Body of pancreas (tissue), 4 donors: ENCODE measurements at regions not wholly inside any gene's neighbourhood (a gene's known extent, or its start where the extent isn't known, plus 50 kb on each side); places are given as distances from the start of the nearest gene placed in this dataset.

Experiments
- ATAC-seq: fragments of 150-250 bp; one replicate; pipeline ENCODE4 v1.9.1; 2016
- DNase-seq, 4 donors: peaks; one replicate each; pipeline ENCODE4 v3.0.0-alpha.2; 2019
- H3K27ac ChIP-seq, 4 donors: fragments of 200-600 bp; sonication (generic); 1 replicate in 3 of 4; 2 replicates in 1 of 4; pipeline versions ENCODE4 v1.5.1 to v1.6.1; 2016 to 2019; ENCODE audit warnings: mild to moderate bottlenecking in 1 of 4, mixed read lengths in 1 of 4, moderate library complexity in 1 of 4
- H3K27me3 ChIP-seq, 2 donors: fragments of 200-600 bp; sonication (generic); one replicate each; pipeline ENCODE4 v1.6.0; 2016; ENCODE audit warnings: mild to moderate bottlenecking in 1 of 2
- H3K36me3 ChIP-seq, 2 donors: fragments of 200-600 bp; sonication (generic); replicated peaks in 1 of 2; 2 replicates each; pipeline ENCODE4 v1.5.1; 2016; ENCODE audit warnings: low read depth in 2 of 2; ENCODE audit not compliant: insufficient read depth in 1 of 2
- H3K4me1 ChIP-seq: fragments of 200-600 bp; sonication (generic); one replicate; pipeline ENCODE4 v1.6.0; 2016
- H3K4me3 ChIP-seq, 2 donors: fragments of 200-600 bp; sonication (generic); 1 replicate in 1 of 2; 2 replicates in 1 of 2; pipeline ENCODE4 v1.5.1; 2016 to 2019
- H3K9me3 ChIP-seq, 3 donors: fragments of 200-600 bp; sonication (generic); 1 replicate in 2 of 3; 2 replicates in 1 of 3; pipeline ENCODE4 v1.5.1; 2016
- CTCF ChIP-seq, 7 experiments: fragments of 450-650 bp in 4 of 7; fragments of 200-600 bp in 3 of 7; sonication (generic) in 3 of 7; IDR thresholded peaks; one replicate each; pipeline ENCODE4 v1.5.1; 2016 to 2019; ENCODE audit warnings: antibody characterized with exemption in 7 of 7
- POLR2A ChIP-seq, 3 donors: fragments of 450-650 bp; IDR thresholded peaks; one replicate each; pipeline ENCODE4 v1.6.1; 2016; ENCODE audit warnings: antibody characterized with exemption in 3 of 3, mild to moderate bottlenecking in 2 of 3
- WGBS, 2 donors: methylation state at CpG; one replicate each; pipeline ENCODE4 v1.1.5; 2017; 5-methylcytosine and 5-hydroxymethylcytosine counted together
- intact Hi-C: fragments of 100-400 bp; cut with DNase I; formaldehyde crosslinking; loops from one replicate; pipeline ENCODE4 v1.15.1; 2023

- Histone ChIP-seq H3K4me3 (no peak overlapping the region), H3K36me3 (no peaks in the 10 kb centered on the region), H3K27me3 (no peaks in the 10 kb centered on the region), H3K9me3 (no peaks in the 10 kb centered on the region), H3K27ac (no peak overlapping the region), H3K4me1 (no peaks in the 10 kb centered on the region)
- WGBS, 2 donors = 67 to 70% methylated on average over 2 of the region's 2 CpGs
- ATAC-seq = no peak
- DNase-seq = no peak
- intact Hi-C loops = no loop called here
- no peak for TF ChIP-seq CTCF (IDR thresholded peaks at IDR 0.05)
- TF ChIP-seq POLR2A (IDR thresholded peaks at IDR 0.05) = no peak
Observed at GRCh38 chr13:68078469-68078868, 848.3 kb upstream of the PCDH9 start.

- H3K27ac ChIP-seq = no peak overlapping the region
- no peak for TF ChIP-seq POLR2A (IDR thresholded peaks at IDR 0.05)
- H3K4me3 ChIP-seq = no peak overlapping the region
- 68 to 70% methylated on average over 9 of the region's 9 CpGs for WGBS, 2 donors
- DNase-seq (no peak), ATAC-seq (no peak)
- no peaks in the 10 kb centered on the region for H3K36me3 ChIP-seq
- no peaks in the 10 kb centered on the region for H3K9me3 ChIP-seq
- H3K27me3 ChIP-seq = no peaks in the 10 kb centered on the region
- intact Hi-C loops = no loop called here
- no peaks in the 10 kb centered on the region for H3K4me1 ChIP-seq
Observed at GRCh38 chr13:68076046-68076445, 845.9 kb upstream of the PCDH9 start.

GRCh38 chr13:68066879-68067513 is 836.9 kb upstream of the PCDH9 start:
- 22 to 31% methylated on average over 2 of the region's 2 CpGs for WGBS, 2 donors
- Histone ChIP-seq H3K36me3 (no peaks in the 10 kb centered on the region), H3K27me3 (no peaks in the 10 kb centered on the region), H3K27ac (no peak overlapping the region), H3K9me3 (no peaks in the 10 kb centered on the region), H3K4me1 (no peaks in the 10 kb centered on the region), H3K4me3 (no peak overlapping the region)
- intact Hi-C loops = no loop called here
- no peak for TF ChIP-seq POLR2A (IDR thresholded peaks at IDR 0.05)
- no peak for TF ChIP-seq CTCF (IDR thresholded peaks at IDR 0.05)
- no peak for DNase-seq
- ATAC-seq = no peak

GRCh38 chr13:68064001-68064770 is 834.0 kb upstream of the PCDH9 start:
- H3K27ac ChIP-seq = no peak overlapping the region
- H3K9me3 ChIP-seq = no peaks in the 10 kb centered on the region
- no peak for ATAC-seq
- no peak for DNase-seq
- H3K4me1 ChIP-seq = no peaks in the 10 kb centered on the region
- no peaks in the 10 kb centered on the region for H3K36me3 ChIP-seq
- WGBS, 2 donors = 51 to 71% methylated on average over 4 of the region's 4 CpGs
- no peak overlapping the region for H3K4me3 ChIP-seq
- intact Hi-C loops = no loop called here
- no peak for TF ChIP-seq CTCF (IDR thresholded peaks at IDR 0.05)
- TF ChIP-seq POLR2A (IDR thresholded peaks at IDR 0.05) = no peak
- H3K27me3 ChIP-seq = no peaks in the 10 kb centered on the region

GRCh38 chr13:68063181-68063580 is 833.0 kb upstream of the PCDH9 start:
- H3K27me3 ChIP-seq = no peaks in the 10 kb centered on the region
- H3K4me1 ChIP-seq = no peaks in the 10 kb centered on the region
- no peaks in the 10 kb centered on the region for H3K9me3 ChIP-seq
- DNase-seq = no peak
- H3K27ac ChIP-seq = no peak overlapping the region
- intact Hi-C loops = no loop called here
- no peaks in the 10 kb centered on the region for H3K36me3 ChIP-seq
- TF ChIP-seq POLR2A (IDR thresholded peaks at IDR 0.05) (no peak), CTCF (IDR thresholded peaks at IDR 0.05) (no peak)
- no peak for ATAC-seq
- 70 to 74% methylated on average over 1 of the region's 1 CpG for WGBS, 2 donors
- H3K4me3 ChIP-seq = no peak overlapping the region
